HG03342 (cell line): ENCODE measurements at regions not wholly inside any gene's neighbourhood (a gene's known extent, or its start where the extent isn't known, plus 50 kb on each side); places are given as distances from the start of the nearest gene placed in this dataset.

ENCODE experiments used
- ATAC-seq: cut with Tn5 transposase; IDR thresholded peaks from one replicate; pipeline ENCODE4 v1.9.1; 2021; ENCODE audit warnings: mild to moderate bottlenecking, moderate library complexity; ENCODE audit not compliant: unreplicated experiment

- ATAC-seq: no peak
Measured at GRCh38 chr2:88832311-88832991, 141.0 kb downstream of the RPIA start.

GRCh38 chr2:88832992-88833389 is 141.5 kb downstream of the RPIA start:
- no peak for ATAC-seq

GRCh38 chr2:88834376-88834775 is 142.9 kb downstream of the RPIA start:
- no peak for ATAC-seq

- no peak for ATAC-seq
Measured at GRCh38 chr2:88834866-88835265, 143.4 kb downstream of the RPIA start.

GRCh38 chr2:88835726-88836125 is 144.3 kb downstream of the RPIA start:
- no peak for ATAC-seq

- ATAC-seq: no peak
Measured at GRCh38 chr2:88836351-88836750, 144.9 kb downstream of the RPIA start.

GRCh38 chr2:88837511-88838160 is 146.2 kb downstream of the RPIA start:
- no peak for ATAC-seq

- peak; percentile 68 for ATAC-seq
Measured at GRCh38 chr2:88838165-88838635, 146.7 kb downstream of the RPIA start.

GRCh38 chr2:88841224-88841929 is 149.9 kb downstream of the RPIA start:
- ATAC-seq: no peak

GRCh38 chr2:88842656-88843460 is 151.4 kb downstream of the RPIA start:
- no peak for ATAC-seq

GRCh38 chr2:88843651-88844050 is 152.2 kb downstream of the RPIA start:
- ATAC-seq: no peak

- ATAC-seq: no peak
Measured at GRCh38 chr2:88844960-88845359, 153.5 kb downstream of the RPIA start.

- peak; percentile 55 for ATAC-seq
Measured at GRCh38 chr2:88845772-88846661, 154.5 kb downstream of the RPIA start.

GRCh38 chr2:88852753-88853402 is 161.4 kb downstream of the RPIA start:
- ATAC-seq: no peak

- ATAC-seq: no peak
Measured at GRCh38 chr2:88853403-88853790, 161.9 kb downstream of the RPIA start.

- ATAC-seq: no peak
Measured at GRCh38 chr2:88854528-88854927, 163.1 kb downstream of the RPIA start.

- ATAC-seq: no peak
Measured at GRCh38 chr2:88855620-88856408, 164.3 kb downstream of the RPIA start.

- no peak for ATAC-seq
Measured at GRCh38 chr2:88856409-88857135, 165.1 kb downstream of the RPIA start.
